KMS-11 (cell line): ENCODE measurements at regions not wholly inside any gene's neighbourhood (a gene's known extent, or its start where the extent isn't known, plus 50 kb on each side); places are given as distances from the start of the nearest gene placed in this dataset.

Source experiments
- H2AFZ ChIP-seq: fragments of 200-600 bp; sonication (generic); 2 replicates; pipeline ENCODE4 v1.6.1; 2016; ENCODE audit warnings: antibody characterized with exemption, mixed run types, low read depth
- H3K27ac ChIP-seq: fragments of 200-600 bp; sonication (generic); 2 replicates; pipeline ENCODE4 v1.6.1; 2016; ENCODE audit warnings: mild to moderate bottlenecking, mixed run types
- H3K27me3 ChIP-seq: fragments of 200-600 bp; sonication (generic); 2 replicates; pipeline ENCODE4 v1.6.1; 2017; ENCODE audit warnings: mild to moderate bottlenecking, low read depth, mixed run types, moderate library complexity; ENCODE audit not compliant: insufficient read depth
- H3K36me3 ChIP-seq: fragments of 200-600 bp; sonication (generic); 2 replicates; pipeline ENCODE4 v1.6.1; 2017; ENCODE audit warnings: mild to moderate bottlenecking, mixed run types; ENCODE audit not compliant: insufficient read depth
- H3K4me1 ChIP-seq: fragments of 200-600 bp; sonication (generic); 2 replicates; pipeline ENCODE4 v1.6.1; 2016; ENCODE audit warnings: mild to moderate bottlenecking, low read depth, mixed run types; ENCODE audit not compliant: poor library complexity, severe bottlenecking
- H3K4me2 ChIP-seq: fragments of 200-600 bp; sonication (generic); 2 replicates; pipeline ENCODE4 v1.7.0; 2016; ENCODE audit warnings: mild to moderate bottlenecking, mixed run types
- H3K4me3 ChIP-seq: fragments of 200-600 bp; sonication (generic); IDR thresholded peaks from 2 replicates; pipeline ENCODE4 v1.6.1; 2017; ENCODE audit warnings: low read depth, low read length, mixed read lengths; ENCODE audit not compliant: insufficient read depth
- H3K79me2 ChIP-seq: fragments of 200-600 bp; sonication (generic); 2 replicates; pipeline ENCODE4 v1.6.1; 2016; ENCODE audit warnings: low read depth, mixed run types; ENCODE audit not compliant: insufficient read depth
- H3K9ac ChIP-seq: fragments of 200-600 bp; sonication (generic); 2 replicates; pipeline ENCODE4 v1.6.1; 2016; ENCODE audit warnings: mild to moderate bottlenecking, mixed run types
- H4K20me1 ChIP-seq: fragments of 200-600 bp; sonication (generic); 2 replicates; pipeline ENCODE4 v1.6.1; 2016; ENCODE audit warnings: mild to moderate bottlenecking, mixed run types; ENCODE audit not compliant: insufficient read depth
- CTCF ChIP-seq: fragments of 200-600 bp; sonication (generic); conservative IDR thresholded peaks from 2 replicates; pipeline ENCODE4 v1.6.1; 2017; ENCODE audit warnings: low read depth, mild to moderate bottlenecking, antibody characterized with exemption, low read length, moderate library complexity, mixed read lengths

GRCh38 chr4:59063015-59063720 lies 1953.0 kb upstream of the IGFBP7 start:
- Histone ChIP-seq H3K27me3 (no peaks in the 10 kb centered on the region), H3K9ac (no peak overlapping the region), H3K4me2 (no peak overlapping the region), H3K36me3 (no peaks in the 10 kb centered on the region), H4K20me1 (0 out of 2 replicates have a peak, but pooled peaks cover 3% of the 10 kb centered on the region), H3K4me3 (no peak overlapping the region), H2AFZ (no peak overlapping the region), H3K27ac (no peak overlapping the region), H3K4me1 (no peaks in the 10 kb centered on the region), H3K79me2 (no peaks in the 10 kb centered on the region)
- TF ChIP-seq CTCF: no peak

GRCh38 chr4:59068722-59069418 lies 1958.7 kb upstream of the IGFBP7 start:
- no peak for TF ChIP-seq CTCF
- Histone ChIP-seq H2AFZ (no peak overlapping the region), H3K4me3 (no peak overlapping the region), H3K27ac (no peak overlapping the region), H3K9ac (no peak overlapping the region), H3K4me2 (no peak overlapping the region), H3K4me1 (no peaks in the 10 kb centered on the region), H3K79me2 (no peaks in the 10 kb centered on the region), H4K20me1 (no peaks in the 10 kb centered on the region), H3K36me3 (no peaks in the 10 kb centered on the region), H3K27me3 (no peaks in the 10 kb centered on the region)

- Histone ChIP-seq H3K36me3 (no peaks in the 10 kb centered on the region), H3K4me3 (no peak overlapping the region), H3K4me2 (no peak overlapping the region), H3K79me2 (no peaks in the 10 kb centered on the region), H3K9ac (no peak overlapping the region), H4K20me1 (no peaks in the 10 kb centered on the region), H3K27ac (no peak overlapping the region), H3K27me3 (no peaks in the 10 kb centered on the region), H3K4me1 (no peaks in the 10 kb centered on the region), H2AFZ (no peak overlapping the region)
- TF ChIP-seq CTCF: no peak
These were observed 1976.2 kb upstream of the IGFBP7 start for GRCh38 chr4:59086410-59086809.

- Histone ChIP-seq H3K27ac (no peak overlapping the region), H2AFZ (no peak overlapping the region), H4K20me1 (no peaks in the 10 kb centered on the region), H3K27me3 (no peaks in the 10 kb centered on the region), H3K79me2 (no peaks in the 10 kb centered on the region), H3K4me1 (no peaks in the 10 kb centered on the region), H3K4me3 (no peak overlapping the region), H3K9ac (no peak overlapping the region), H3K4me2 (no peak overlapping the region), H3K36me3 (no peaks in the 10 kb centered on the region)
- no peak for TF ChIP-seq CTCF
These were observed 1981.3 kb upstream of the IGFBP7 start for GRCh38 chr4:59091146-59092142.
